ENCODE measurements at regions not wholly inside any gene's neighbourhood (a gene's known extent, or its start where the extent isn't known, plus 50 kb on each side); places are given as distances from the start of the nearest gene placed in this dataset.

GRCh38 chr4:126718136-126718535 lies 914.6 kb upstream of the INTU start:
- Histone ChIP-seq H3K4me1 (ENCODE audit: insufficient read depth, low read length) (no peaks in the 10 kb centered on the region), H3K9me3 (ENCODE audit: low read length) (no peaks in the 10 kb centered on the region), H2AFZ (ENCODE audit: low read length) (no peak overlapping the region), H3K4me2 (ENCODE audit: low read depth, low read length) (no peak overlapping the region), H3K27me3 (ENCODE audit: control insufficient read depth in 1 of 2, insufficient read depth in 2 of 2, low read length in 2 of 2) (no peaks in the 10 kb centered on the region), H3K27ac (ENCODE audit: extremely low read length, insufficient read depth, low read length) (no peak overlapping the region), H3K4me3 (replicated peaks in 1 of 3; ENCODE audit: insufficient read depth in 1 of 3, low read depth in 2 of 3, low read length in 3 of 3) (no peak overlapping the region), H3K9ac (ENCODE audit: insufficient read depth, low read depth, low read length) (no peak overlapping the region), H3K79me2 (ENCODE audit: insufficient read depth, low read length) (no peaks in the 10 kb centered on the region), H3K36me3 (replicated peaks in 1 of 2; ENCODE audit: control insufficient read depth in 1 of 2, insufficient read depth in 2 of 2, low read length in 2 of 2) (no peaks in the 10 kb centered on the region), H4K20me1 (ENCODE audit: insufficient read depth, low read length) (no peaks in the 10 kb centered on the region)
- ATAC-seq (no peak), FAIRE-seq (no peak), DNase-seq (ENCODE audit: low spot score) (no peak)
- 11% methylated on average over 4 of the region's 4 CpGs for WGBS (ENCODE audit: low lambda C conversion rate)
- no TSS peak for BruUV-seq (replicated peaks)
- intact Hi-C loops (cut with micrococcal nuclease; ENCODE audit: unreplicated experiment) (no loop called here), in situ Hi-C loops (cut with HindIII; ENCODE audit: extremely low pct_ligation_motif_present, low pct_unique_long_range_greater_than_20kb) (no loop called here)
- POLR2A ChIA-PET: no interaction called here
- CTCF ChIA-PET (ENCODE audit: low intra/inter-chr PET ratio, low total read pairs): no interaction called here
- no peak for TF ChIP-seq DR1 (CRISPR knock-in tag; IDR thresholded peaks at IDR 0.05)
- no peak for TF ChIP-seq ZNF549 (CRISPR knock-in tag; IDR thresholded peaks at IDR 0.05)
- TF ChIP-seq BHLHE40 (IDR thresholded peaks at IDR 0.05; ENCODE audit: low read length): no peak
- TF ChIP-seq KIAA2018 (CRISPR knock-in tag; IDR thresholded peaks at IDR 0.05; ENCODE audit: borderline replicate concordance): no peak
- no peak for TF ChIP-seq ZNF776 (CRISPR knock-in tag; IDR thresholded peaks at IDR 0.05)
- TF ChIP-seq HOXA7 (CRISPR knock-in tag; IDR thresholded peaks at IDR 0.05): no peak
- no peak for TF ChIP-seq ZNF564 (CRISPR knock-in tag; IDR thresholded peaks at IDR 0.05)
- no peak for TF ChIP-seq ZBTB46 (CRISPR knock-in tag; IDR thresholded peaks at IDR 0.05; ENCODE audit: borderline replicate concordance)
- TF ChIP-seq JARID2 (CRISPR knock-in tag; IDR thresholded peaks at IDR 0.05; ENCODE audit: insufficient replicate concordance): no peak
- no peak for TF ChIP-seq ZNF629 (CRISPR knock-in tag; conservative IDR thresholded peaks at IDR 0.05)
